HTR-8/SVneo (cell line): ENCODE measurements at regions not wholly inside any gene's neighbourhood (a gene's known extent, or its start where the extent isn't known, plus 50 kb on each side); places are given as distances from the start of the nearest gene placed in this dataset.
"Not testable (repeated sequence)": the region's sequence is repeated elsewhere in the genome, so short reads cannot be mapped to it uniquely, and the experiment has no call there.

ENCODE experiments used
- DNase-seq: peaks from one replicate; pipeline ENCODE4 v3.0.0; 2011; ENCODE audit warnings: low spot score, mixed read lengths; ENCODE audit not compliant: insufficient read length
- FAIRE-seq: peaks from 2 replicates; lab custom pipeline; 2011; peaks lifted over from hg19 to GRCh38; lab: Jason Lieb, UNC

DNA sequence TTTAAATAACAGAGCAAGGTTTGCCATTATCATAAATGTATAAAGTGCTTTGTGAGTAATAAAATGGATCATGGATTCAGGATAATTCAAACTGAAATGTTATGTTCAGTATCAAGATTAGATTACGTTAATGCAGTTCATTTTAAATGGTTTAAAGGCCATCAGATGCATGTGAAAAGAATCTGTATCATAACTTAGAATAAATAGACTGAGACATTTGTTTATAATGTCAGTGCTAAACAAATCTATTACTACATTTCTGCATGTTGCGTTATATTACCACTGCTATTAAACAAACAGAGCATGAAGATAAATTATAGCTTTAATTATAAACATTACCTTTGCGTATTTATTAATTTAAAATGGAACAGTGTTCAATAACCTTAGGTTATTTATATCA, 160.2 kb downstream of the TOX3 start:
- FAIRE-seq (no peak), DNase-seq (no peak)

DNA sequence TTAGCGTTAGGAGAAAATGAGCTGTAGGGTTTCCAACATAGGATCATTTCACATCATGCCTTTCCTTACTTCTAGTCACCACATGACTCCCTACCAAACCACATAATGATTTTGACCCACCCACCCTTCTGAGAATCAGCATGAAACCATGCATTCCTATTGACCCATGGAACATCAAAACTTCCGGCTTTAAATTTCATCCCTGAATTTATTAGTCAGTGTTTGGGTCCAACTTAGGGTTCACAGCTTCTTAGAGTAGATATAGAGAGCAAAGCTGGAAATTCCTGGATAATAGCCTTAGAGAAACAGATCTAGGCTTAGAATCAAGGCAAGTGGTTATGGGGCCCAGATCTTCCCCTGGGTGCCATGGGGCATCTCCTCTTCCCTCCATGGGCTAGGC, 162.6 kb downstream of the TOX3 start:
- FAIRE-seq (no peak), DNase-seq (no peak)

DNA sequence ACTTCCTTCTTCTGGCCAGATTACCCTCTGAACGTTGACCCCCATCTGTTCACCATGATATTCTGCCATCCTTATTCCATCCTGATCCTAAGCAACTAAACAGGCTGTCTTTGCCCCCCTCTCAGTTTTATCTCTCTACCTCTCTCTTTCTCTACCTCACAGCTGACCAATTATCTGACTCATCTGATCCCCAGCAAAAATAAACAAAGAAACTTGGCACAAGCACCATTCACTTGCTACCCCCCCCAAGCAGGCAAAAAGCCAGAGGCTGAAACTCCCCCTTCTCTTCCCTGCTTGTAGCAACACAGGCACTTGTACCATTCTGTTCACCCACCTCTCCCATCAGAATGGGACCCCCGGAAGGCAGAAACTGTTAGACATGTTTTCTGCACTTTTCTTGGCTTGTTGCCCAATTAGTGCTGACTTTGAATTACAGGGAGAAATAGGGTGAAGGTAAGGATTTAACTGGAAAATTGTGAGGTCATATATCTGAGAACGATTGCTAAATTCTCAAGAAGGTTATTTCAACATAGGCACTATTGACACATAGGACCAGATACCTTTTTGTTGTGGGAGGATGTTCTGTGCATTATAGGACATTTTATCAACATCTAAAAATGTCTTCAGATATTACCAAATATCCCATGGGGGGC, 163.2 kb downstream of the TOX3 start:
- DNase-seq = no peak
- FAIRE-seq = no peak

DNA sequence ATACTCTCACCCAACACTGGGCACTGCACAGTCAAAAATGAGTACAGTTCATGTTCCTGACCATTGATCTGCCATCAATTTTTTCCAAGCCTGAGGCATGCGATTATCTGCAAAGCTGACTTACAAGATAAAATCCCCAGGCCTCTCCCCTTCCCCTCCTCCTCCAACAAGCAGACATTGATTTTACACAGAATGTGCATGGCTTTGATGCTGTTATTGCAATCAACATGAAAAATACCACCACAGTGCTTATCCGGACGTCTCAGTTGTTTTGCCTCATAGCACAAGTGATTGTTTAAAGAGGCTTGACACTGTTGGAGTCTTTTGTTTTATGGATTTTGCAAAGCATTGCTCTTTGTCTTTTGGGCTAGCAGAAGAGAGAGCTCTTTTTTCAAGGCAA, 163.8 kb downstream of the TOX3 start:
- FAIRE-seq (no peak), DNase-seq (no peak)

DNA sequence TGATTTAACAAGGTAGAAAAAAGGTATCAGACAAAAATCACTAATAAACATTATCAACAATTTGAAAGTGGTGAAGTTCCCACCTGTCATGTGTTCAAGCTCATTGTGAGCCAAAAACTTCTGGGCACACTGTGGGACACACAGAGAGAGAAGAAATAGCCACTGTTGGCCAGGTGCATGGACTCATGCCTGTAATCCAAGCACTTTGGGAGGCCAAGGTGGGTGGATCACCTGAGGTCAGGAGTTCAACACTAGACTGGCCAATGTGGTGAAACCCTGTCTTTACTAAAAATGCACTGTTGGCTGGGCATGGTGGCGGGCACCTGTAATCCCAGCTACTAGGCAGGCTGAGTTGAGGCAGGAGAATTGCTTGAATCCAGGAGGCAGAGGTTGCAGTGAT, 167.4 kb downstream of the TOX3 start:
- FAIRE-seq (no peak), DNase-seq (no peak)

GRCh38 chr16:52376676-52377280, 170.2 kb downstream of the TOX3 start:
- no peak for FAIRE-seq

DNA sequence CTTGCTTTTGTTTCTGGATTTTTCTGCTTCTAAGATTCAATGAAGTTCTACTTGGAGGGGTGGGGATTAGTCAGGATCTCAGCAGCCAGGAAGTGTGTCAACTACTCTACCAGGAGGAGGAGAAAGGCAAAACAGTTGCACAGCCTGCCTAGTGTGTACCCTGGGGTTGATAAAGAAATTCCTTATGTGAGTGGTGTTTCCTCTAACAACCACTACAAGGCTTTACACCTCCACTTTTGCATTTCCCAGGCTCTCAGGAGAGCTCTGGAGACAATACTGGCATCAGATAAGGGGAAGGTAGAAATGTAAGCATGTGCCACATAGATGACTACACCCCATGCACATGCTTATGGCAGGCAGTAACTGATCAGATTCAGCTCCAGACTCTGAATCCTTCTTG, 174.6 kb downstream of the TOX3 start:
- DNase-seq (no peak), FAIRE-seq (no peak)

More at GRCh38 chr16:52376676-52377280, 170.2 kb downstream of the TOX3 start:
- no peak for DNase-seq

DNA sequence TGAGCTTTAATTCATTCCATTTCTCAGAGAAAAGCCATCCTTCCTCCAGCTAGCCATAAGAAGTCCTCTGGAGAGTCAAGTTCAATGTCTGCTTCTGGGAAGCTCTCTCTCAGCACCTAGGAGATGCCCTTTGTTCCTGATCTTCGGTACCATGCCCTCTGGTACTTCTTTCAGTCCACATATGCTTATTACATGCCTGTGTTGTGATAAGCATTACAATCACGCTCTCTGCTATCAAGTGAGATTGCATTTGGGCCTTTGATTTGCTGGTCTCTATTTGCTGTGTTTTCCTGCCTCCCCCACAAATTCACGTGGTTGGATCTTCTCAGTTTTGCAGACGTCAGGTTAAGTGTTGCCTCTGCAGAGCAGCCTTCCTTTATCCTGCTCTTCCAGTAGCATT, 178.1 kb downstream of the TOX3 start:
- FAIRE-seq (no peak), DNase-seq (no peak)

DNA sequence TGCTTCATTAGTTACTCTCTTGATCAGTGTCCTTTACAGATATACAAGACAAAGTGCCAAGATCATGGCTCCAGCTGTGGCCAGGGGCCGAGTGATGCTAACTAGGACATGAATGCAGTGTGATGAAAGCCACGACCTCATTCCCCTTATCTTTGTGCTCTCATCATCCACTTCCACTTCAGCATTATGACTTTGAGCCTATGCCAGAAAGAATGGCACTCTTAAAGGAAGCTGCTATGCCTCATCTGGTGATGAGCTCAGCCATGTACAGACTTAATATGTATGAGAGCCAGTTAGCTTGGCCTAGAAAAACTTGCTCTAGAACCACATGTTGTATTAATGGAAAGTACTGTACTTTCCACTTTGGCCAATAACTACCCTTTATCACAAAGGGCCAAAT, 179.1 kb downstream of the TOX3 start:
- no peak for FAIRE-seq
- no peak for DNase-seq

- DNase-seq = no peak
- no peak for FAIRE-seq
Observed at GRCh38 chr16:52366983-52367382, 180.0 kb downstream of the TOX3 start.

- FAIRE-seq (no peak), DNase-seq (no peak)
Observed at GRCh38 chr16:52364500-52364899, 182.4 kb downstream of the TOX3 start.

DNA sequence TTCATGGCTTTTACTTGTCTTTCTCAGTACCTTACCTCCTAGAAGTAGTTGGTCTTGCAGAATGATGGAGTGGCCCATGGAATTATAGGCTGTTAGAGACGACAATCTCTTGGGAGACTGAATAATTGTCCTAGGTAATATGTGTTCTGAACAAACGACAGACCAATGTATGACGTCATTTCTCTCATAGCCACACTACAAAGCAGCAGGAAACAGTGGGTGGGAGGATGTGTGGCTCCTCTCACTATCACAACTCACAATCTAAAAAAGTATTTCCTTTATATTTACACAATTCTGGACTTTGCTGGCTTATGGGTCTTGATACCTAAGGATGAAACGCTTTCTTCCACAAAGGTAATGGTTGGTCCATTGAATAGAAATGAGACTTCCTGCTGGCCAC, 183.9 kb downstream of the TOX3 start:
- DNase-seq = no peak
- FAIRE-seq = no peak

DNA sequence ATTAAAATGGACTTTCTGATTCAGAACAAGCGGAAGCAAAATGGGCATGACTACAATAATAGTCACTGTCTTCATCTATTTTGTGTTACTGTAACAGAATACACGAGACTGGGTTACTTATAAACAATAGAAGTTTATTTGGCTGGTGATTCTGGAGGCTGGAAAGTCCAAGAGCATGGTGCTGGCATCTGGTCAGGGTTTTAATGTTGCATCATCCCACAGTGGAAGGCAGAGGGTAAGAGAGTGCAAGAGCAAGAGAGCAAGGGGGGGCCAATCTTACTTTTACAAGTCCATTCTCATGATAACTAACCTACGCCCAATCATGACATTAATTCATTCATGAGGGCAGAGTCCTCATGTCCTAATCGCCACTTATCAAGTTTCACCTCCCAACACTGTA, 189.2 kb downstream of the TOX3 start:
- no peak for DNase-seq
- no peak for FAIRE-seq

- DNase-seq (no peak), FAIRE-seq (no peak)
Observed at GRCh38 chr16:52353249-52353648, 193.7 kb downstream of the TOX3 start.

GRCh38 chr16:52351451-52351850, 195.5 kb downstream of the TOX3 start:
- FAIRE-seq = no peak
- no peak for DNase-seq

DNA sequence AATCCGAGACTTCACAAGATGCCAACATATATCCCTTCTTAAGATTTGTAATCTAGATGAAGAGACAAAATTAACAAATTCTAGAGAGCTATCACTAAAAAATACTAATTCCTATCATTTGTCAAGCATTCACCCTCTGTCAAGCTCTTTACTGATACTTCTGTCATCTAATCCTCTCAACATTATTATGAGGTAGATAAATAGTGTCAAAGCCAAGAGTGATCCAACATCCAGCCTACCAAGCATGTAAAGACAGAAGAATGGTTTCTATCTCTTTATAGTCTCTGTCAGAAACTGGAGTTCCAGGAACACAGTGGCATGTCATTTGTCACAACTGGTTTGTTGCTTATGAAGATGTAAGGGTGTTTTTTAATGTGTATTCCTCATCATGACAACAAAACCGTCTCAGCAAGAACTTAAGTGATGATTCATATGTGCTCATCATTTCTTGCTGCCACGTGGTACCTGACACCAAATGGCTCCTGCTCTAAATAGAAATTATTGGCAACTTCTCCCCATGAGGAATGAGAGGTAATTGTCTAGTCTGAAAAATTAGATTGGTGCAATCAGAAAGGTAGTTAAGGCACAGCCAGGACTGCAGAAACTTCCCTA, 196.8 kb downstream of the TOX3 start:
- no peak for DNase-seq
- FAIRE-seq = no peak

- no peak for DNase-seq
- FAIRE-seq = no peak
Observed at GRCh38 chr16:52346709-52347108, 200.2 kb downstream of the TOX3 start.

GRCh38 chr16:52333673-52334072, 213.3 kb downstream of the TOX3 start:
- not testable (repeated sequence) for FAIRE-seq, DNase-seq

DNA sequence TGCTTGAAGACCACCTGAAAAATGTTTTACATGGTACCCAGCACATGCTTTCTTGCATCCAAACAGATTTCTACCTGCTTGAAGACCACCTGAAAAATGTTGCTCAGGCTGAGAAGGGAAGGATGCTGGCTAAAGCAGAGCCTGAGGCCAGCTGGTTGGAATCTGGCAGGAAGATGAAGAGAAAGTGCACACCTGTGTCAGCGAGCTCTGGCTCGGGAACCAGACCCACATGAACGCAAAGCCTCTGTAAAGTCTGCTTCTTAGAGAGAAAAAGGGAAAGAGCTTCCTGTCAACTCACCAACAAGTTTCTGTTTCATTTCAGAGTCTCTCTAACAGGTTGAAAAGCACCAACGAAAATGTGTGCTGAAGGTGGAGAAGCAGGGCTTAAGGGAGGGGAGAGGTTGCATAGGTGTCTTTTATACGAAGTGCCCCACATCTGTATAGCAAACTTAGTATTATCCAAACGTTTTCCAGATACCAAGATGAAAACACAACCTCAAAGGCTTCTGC, 226.0 kb downstream of the TOX3 start:
- DNase-seq (no peak), FAIRE-seq (no peak)

- DNase-seq (no peak), FAIRE-seq (no peak)
Observed at GRCh38 chr16:52318302-52319009, 228.5 kb downstream of the TOX3 start.

DNA sequence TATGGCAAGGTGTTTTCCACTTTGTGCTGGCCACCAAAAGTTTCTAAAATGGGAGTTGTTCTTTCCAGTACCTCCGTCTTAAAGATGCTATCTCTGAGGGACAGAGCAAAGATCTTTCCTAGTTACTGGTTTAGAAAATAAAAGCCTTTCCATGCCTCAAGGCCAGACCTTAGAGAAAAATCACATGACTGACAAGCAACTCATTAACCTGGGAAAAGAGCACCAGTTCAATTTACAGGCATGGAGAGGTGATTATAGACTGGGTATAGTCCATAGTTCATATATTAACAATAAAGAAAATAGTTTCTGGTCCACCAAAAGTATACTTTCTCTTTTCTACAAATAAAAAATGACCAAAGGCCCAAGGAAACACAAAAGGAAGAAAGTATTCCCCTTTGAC, 230.7 kb downstream of the TOX3 start:
- DNase-seq (no peak), FAIRE-seq (no peak)
